HepG2 (cell line): ENCODE measurements at regions not wholly inside any gene's neighbourhood (a gene's known extent, or its start where the extent isn't known, plus 50 kb on each side); places are given as distances from the start of the nearest gene placed in this dataset.

Source experiments
- DPF2 ChIP-seq: sonication (generic); formaldehyde crosslinking; IDR thresholded peaks from 2 replicates; pipeline ENCODE4 v1.4.0; 2020; ENCODE audit warnings: mild to moderate bottlenecking, low read depth, missing genetic modification reagents, borderline replicate concordance
- ZKSCAN1 ChIP-seq: fragments of 150-350 bp; IDR thresholded peaks from 2 replicates; pipeline ENCODE4 v1.6.1; 2014; ENCODE audit warnings: low read length
- TF ChIP-seq, protein P1 (sequence below): sonication (generic); formaldehyde crosslinking; IDR thresholded peaks from 2 replicates; pipeline ENCODE4 v1.4.0; 2020; ENCODE audit warnings: missing genetic modification reagents
- TF ChIP-seq, protein P2 (sequence below): sonication (generic); formaldehyde crosslinking; IDR thresholded peaks from 2 replicates; pipeline ENCODE4 v1.9.0; 2021; ENCODE audit warnings: mild to moderate bottlenecking, missing genetic modification reagents
- TF ChIP-seq, protein P3 (sequence below), 2 experiments: IDR thresholded peaks; 2 replicates each; pipeline ENCODE4 v1.6.1; 2011 to 2012; ENCODE audit warnings: low read length in 2 of 2, borderline replicate concordance in 1 of 2, low read depth in 1 of 2, mild to moderate bottlenecking in 1 of 2, moderate library complexity in 1 of 2

DNA sequence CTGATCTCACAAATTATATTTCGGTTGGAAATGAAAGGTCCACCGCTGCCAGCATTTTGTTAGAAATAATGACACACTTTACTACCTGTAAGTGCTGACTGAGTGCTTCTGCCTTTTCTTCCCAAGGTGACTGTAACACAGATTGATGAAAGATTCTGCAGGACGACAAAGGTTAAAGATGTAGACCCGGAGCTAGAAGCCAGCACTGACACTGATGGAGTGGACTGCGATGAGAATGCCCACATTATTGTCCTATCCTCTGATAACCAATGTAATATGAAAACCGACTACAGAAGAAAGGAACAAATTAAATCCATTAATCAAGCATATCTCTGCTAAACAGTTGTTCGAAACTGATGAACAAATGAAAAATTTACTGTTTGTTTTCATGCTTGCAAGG is 666.5 kb downstream of the GBE1 start (continued):
- TF ChIP-seq, protein P1, sequence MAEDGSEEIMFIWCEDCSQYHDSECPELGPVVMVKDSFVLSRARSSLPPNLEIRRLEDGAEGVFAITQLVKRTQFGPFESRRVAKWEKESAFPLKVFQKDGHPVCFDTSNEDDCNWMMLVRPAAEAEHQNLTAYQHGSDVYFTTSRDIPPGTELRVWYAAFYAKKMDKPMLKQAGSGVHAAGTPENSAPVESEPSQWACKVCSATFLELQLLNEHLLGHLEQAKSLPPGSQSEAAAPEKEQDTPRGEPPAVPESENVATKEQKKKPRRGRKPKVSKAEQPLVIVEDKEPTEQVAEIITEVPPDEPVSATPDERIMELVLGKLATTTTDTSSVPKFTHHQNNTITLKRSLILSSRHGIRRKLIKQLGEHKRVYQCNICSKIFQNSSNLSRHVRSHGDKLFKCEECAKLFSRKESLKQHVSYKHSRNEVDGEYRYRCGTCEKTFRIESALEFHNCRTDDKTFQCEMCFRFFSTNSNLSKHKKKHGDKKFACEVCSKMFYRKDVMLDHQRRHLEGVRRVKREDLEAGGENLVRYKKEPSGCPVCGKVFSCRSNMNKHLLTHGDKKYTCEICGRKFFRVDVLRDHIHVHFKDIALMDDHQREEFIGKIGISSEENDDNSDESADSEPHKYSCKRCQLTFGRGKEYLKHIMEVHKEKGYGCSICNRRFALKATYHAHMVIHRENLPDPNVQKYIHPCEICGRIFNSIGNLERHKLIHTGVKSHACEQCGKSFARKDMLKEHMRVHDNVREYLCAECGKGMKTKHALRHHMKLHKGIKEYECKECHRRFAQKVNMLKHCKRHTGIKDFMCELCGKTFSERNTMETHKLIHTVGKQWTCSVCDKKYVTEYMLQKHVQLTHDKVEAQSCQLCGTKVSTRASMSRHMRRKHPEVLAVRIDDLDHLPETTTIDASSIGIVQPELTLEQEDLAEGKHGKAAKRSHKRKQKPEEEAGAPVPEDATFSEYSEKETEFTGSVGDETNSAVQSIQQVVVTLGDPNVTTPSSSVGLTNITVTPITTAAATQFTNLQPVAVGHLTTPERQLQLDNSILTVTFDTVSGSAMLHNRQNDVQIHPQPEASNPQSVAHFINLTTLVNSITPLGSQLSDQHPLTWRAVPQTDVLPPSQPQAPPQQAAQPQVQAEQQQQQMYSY (CRISPR knock-in tag): no peak
- TF ChIP-seq ZKSCAN1: no peak
- TF ChIP-seq, protein P2, sequence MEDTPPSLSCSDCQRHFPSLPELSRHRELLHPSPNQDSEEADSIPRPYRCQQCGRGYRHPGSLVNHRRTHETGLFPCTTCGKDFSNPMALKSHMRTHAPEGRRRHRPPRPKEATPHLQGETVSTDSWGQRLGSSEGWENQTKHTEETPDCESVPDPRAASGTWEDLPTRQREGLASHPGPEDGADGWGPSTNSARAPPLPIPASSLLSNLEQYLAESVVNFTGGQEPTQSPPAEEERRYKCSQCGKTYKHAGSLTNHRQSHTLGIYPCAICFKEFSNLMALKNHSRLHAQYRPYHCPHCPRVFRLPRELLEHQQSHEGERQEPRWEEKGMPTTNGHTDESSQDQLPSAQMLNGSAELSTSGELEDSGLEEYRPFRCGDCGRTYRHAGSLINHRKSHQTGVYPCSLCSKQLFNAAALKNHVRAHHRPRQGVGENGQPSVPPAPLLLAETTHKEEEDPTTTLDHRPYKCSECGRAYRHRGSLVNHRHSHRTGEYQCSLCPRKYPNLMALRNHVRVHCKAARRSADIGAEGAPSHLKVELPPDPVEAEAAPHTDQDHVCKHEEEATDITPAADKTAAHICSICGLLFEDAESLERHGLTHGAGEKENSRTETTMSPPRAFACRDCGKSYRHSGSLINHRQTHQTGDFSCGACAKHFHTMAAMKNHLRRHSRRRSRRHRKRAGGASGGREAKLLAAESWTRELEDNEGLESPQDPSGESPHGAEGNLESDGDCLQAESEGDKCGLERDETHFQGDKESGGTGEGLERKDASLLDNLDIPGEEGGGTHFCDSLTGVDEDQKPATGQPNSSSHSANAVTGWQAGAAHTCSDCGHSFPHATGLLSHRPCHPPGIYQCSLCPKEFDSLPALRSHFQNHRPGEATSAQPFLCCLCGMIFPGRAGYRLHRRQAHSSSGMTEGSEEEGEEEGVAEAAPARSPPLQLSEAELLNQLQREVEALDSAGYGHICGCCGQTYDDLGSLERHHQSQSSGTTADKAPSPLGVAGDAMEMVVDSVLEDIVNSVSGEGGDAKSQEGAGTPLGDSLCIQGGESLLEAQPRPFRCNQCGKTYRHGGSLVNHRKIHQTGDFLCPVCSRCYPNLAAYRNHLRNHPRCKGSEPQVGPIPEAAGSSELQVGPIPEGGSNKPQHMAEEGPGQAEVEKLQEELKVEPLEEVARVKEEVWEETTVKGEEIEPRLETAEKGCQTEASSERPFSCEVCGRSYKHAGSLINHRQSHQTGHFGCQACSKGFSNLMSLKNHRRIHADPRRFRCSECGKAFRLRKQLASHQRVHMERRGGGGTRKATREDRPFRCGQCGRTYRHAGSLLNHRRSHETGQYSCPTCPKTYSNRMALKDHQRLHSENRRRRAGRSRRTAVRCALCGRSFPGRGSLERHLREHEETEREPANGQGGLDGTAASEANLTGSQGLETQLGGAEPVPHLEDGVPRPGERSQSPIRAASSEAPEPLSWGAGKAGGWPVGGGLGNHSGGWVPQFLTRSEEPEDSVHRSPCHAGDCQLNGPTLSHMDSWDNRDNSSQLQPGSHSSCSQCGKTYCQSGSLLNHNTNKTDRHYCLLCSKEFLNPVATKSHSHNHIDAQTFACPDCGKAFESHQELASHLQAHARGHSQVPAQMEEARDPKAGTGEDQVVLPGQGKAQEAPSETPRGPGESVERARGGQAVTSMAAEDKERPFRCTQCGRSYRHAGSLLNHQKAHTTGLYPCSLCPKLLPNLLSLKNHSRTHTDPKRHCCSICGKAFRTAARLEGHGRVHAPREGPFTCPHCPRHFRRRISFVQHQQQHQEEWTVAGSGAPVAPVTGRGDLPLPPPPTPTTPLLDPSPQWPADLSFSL (CRISPR knock-in tag): no peak
- TF ChIP-seq DPF2 (CRISPR knock-in tag): no peak
- TF ChIP-seq, protein P3, sequence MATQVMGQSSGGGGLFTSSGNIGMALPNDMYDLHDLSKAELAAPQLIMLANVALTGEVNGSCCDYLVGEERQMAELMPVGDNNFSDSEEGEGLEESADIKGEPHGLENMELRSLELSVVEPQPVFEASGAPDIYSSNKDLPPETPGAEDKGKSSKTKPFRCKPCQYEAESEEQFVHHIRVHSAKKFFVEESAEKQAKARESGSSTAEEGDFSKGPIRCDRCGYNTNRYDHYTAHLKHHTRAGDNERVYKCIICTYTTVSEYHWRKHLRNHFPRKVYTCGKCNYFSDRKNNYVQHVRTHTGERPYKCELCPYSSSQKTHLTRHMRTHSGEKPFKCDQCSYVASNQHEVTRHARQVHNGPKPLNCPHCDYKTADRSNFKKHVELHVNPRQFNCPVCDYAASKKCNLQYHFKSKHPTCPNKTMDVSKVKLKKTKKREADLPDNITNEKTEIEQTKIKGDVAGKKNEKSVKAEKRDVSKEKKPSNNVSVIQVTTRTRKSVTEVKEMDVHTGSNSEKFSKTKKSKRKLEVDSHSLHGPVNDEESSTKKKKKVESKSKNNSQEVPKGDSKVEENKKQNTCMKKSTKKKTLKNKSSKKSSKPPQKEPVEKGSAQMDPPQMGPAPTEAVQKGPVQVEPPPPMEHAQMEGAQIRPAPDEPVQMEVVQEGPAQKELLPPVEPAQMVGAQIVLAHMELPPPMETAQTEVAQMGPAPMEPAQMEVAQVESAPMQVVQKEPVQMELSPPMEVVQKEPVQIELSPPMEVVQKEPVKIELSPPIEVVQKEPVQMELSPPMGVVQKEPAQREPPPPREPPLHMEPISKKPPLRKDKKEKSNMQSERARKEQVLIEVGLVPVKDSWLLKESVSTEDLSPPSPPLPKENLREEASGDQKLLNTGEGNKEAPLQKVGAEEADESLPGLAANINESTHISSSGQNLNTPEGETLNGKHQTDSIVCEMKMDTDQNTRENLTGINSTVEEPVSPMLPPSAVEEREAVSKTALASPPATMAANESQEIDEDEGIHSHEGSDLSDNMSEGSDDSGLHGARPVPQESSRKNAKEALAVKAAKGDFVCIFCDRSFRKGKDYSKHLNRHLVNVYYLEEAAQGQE (IDR thresholded peaks at IDR 0.05; ENCODE audit: borderline replicate concordance in 1 of 2, low read depth in 1 of 2, low read length in 2 of 2): no peak
